Right cardiac atrium (tissue), 5 donors: ENCODE measurements at regions not wholly inside any gene's neighbourhood (a gene's known extent, or its start where the extent isn't known, plus 50 kb on each side); places are given as distances from the start of the nearest gene placed in this dataset.
"Not testable (repeated sequence)": the region's sequence is repeated elsewhere in the genome, so short reads cannot be mapped to it uniquely, and the experiment has no call there.

Experiments used
- ATAC-seq, 2 donors: fragments of 200-7000 bp; cut with Tn5 transposase; one replicate each; pipeline versions ENCODE4 v1.8.0 to v1.9.1; 2020; ENCODE audit warnings: moderate library complexity in 2 of 2, mild to moderate bottlenecking in 1 of 2
- DNase-seq, 3 donors: peaks; one replicate each; pipeline ENCODE4 v3.0.0-alpha.2; 2020
- H3K27ac ChIP-seq: one replicate; pipeline ENCODE4 v1.5.1; 2013; ENCODE audit warnings: mild to moderate bottlenecking, low read length, control low read depth, moderate library complexity
- H3K27me3 ChIP-seq: one replicate; pipeline ENCODE4 v1.6.1; 2013; ENCODE audit not compliant: control insufficient read depth, insufficient read depth
- H3K4me1 ChIP-seq: one replicate; pipeline ENCODE4 v1.6.1; 2013; ENCODE audit warnings: low read length; ENCODE audit not compliant: control insufficient read depth, insufficient read depth
- H3K4me3 ChIP-seq: one replicate; pipeline ENCODE4 v1.5.1; 2013; ENCODE audit warnings: low read length, control low read depth
- H3K9me3 ChIP-seq: one replicate; pipeline ENCODE4 v1.6.1; 2013; ENCODE audit warnings: low read length; ENCODE audit not compliant: control insufficient read depth
- WGBS: extraction: QIAGEN DNeasy Blood & Tissue Kit; methylation state at CpG from one replicate; pipeline ENCODE4 v1.1.7; 2013; 5-methylcytosine and 5-hydroxymethylcytosine counted together
- intact Hi-C, 4 donors: fragments of 100-400 bp; cut with DNase I; formaldehyde crosslinking; loops; one replicate each; pipeline versions ENCODE4 v1.11.0 to v1.14.0; 2022 to 2023
- donor health status: healthy with polysubstance abuse.
- donor health status: DM: no; HTN: yes; CAD: no.
- donor health status: DM: no; HTN: no; CAD: no.
- donor health status: DM: no; HTN: yes; CAD: no; lungs with severe emphysema.
- donor health status: DM: yes; HTN: yes; CAD: no.

- Histone ChIP-seq H3K9me3 (no peaks in the 10 kb centered on the region), H3K27me3 (no peaks in the 10 kb centered on the region), H3K4me3 (no peak overlapping the region), H3K4me1 (no peaks in the 10 kb centered on the region), H3K27ac (no peak overlapping the region)
- WGBS, result 90% methylated on average over 8 of the region's 8 CpGs
- ATAC-seq, result no peak
- intact Hi-C loops, result no loop called here
- DNase-seq, result no peak
Measured at GRCh38 chr2:100704711-100705110, 115.2 kb upstream of the NPAS2 start.

DNA sequence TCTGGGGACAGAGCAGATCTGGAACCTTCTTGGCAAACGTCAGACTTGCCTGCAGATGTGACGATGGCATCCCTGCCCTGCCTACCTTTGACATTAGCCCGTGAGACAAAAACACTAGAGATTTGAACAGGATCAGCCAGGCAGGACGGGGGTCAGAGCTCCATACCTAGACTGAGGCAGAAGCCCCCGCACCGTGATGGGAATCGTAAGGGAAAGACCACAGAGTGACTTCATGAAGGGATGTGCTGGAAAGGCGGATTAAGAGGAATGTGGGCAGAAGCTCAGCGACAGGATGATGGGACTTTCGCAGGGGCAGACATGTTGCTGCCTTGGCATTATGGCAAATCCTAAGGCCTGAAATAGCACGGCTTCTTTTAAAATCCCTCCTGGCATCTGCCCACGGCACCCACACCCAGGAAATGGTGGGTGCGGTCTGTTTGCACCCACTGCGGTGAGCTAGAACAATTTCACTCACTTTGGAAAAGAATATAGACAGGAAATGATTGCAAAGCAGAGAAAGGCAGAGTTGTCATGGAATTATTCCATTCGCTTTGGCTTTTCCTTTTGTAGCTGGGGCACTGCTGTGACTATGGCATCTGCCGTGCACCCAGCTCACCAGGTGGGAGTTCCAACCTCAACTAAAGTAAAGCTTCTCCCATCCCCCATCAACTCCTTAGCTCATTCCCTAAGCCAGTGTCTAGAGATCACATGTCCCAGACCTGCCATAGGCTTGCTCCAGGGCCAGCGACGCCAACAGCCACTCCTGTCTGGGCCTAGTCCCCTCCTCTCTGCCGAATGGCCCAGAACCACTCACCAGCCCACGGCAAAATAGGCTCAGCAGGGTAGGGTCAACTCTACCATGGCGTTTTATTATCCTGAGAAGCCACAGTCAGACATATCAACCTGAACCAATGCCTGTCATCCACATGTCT is 112.7 kb upstream of the NPAS2 start:
- no peak overlapping the region for H3K4me3 ChIP-seq
- no peaks in the 10 kb centered on the region for H3K9me3 ChIP-seq
- intact Hi-C loops, result no loop called here
- ATAC-seq (no peak), DNase-seq (no peak)
- no peaks in the 10 kb centered on the region for H3K27me3 ChIP-seq
- H3K4me1 ChIP-seq, result no peaks in the 10 kb centered on the region
- H3K27ac ChIP-seq, result no peak overlapping the region
- 83% methylated on average over 21 of the region's 21 CpGs for WGBS

GRCh38 chr2:100708333-100708732 is 111.6 kb upstream of the NPAS2 start:
- no peaks in the 10 kb centered on the region for H3K27me3 ChIP-seq
- no peak overlapping the region for H3K27ac ChIP-seq
- H3K4me3 ChIP-seq, result no peak overlapping the region
- DNase-seq (no peak), ATAC-seq (no peak)
- H3K9me3 ChIP-seq, result no peaks in the 10 kb centered on the region
- 65% methylated on average over 3 of the region's 3 CpGs for WGBS
- intact Hi-C loops, result no loop called here
- H3K4me1 ChIP-seq, result no peaks in the 10 kb centered on the region

DNA sequence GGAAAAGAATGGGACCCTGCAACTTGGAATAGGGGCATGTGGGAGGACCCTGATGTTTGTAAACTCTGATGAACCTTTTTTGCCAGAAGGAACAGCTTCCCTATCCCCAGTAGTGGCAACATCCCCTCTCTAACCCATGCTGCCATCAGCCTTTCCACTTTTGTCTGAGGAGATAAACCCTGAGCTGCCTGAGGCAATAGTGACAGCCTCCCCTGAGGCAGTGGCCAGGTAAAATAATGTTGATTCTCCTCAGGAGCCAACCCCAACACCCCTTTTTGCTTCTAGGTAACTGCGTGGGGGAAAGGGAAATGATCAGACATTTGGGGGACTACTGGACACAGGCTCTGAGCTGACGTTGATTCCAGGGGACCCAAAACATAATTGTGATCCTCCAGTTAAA is 106.8 kb upstream of the NPAS2 start:
- H3K4me3 ChIP-seq, result no peak overlapping the region
- DNase-seq (no peak), ATAC-seq (no peak)
- no peaks in the 10 kb centered on the region for H3K4me1 ChIP-seq
- intact Hi-C loops, result no loop called here
- H3K27ac ChIP-seq, result no peak overlapping the region
- WGBS, result 39% methylated on average over 2 of the region's 2 CpGs
- H3K9me3 ChIP-seq, result no peaks in the 10 kb centered on the region
- H3K27me3 ChIP-seq, result no peaks in the 10 kb centered on the region

DNA sequence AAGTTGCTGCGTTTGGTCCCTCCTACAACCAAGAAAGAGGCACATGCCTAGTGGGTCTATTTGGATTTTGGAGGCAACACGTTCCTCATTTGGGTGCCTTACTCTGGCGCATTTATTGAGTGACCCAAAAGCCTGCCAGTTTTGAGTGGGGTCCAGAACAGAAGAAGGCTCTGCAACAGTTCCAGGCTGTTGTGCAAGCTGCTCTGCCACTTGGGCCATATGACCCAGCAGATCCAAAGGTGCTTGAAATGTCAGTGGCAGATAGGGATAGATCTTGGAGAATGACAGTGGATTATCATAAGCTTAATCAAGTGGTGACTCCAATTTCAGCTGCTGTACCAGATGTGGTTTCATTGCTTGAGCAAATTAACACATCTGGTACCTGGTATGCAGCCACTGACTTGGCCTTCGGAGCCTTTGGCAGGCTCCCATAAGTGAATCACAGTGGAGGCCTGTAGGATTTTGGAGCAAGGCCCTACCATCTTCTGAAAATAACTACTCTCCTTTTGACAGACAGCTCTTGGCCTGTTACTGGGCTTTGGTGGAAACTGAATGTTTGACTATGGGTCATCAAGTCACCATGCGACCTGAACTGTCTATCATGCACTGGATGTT is 105.4 kb upstream of the NPAS2 start:
- H3K27me3 ChIP-seq, H3K27ac ChIP-seq, H3K9me3 ChIP-seq, intact Hi-C loops, H3K4me1 ChIP-seq, DNase-seq, H3K4me3 ChIP-seq, ATAC-seq: not testable (repeated sequence)
- whole genome bisulfite sequencing, result 89% methylated on average over 5 of the region's 5 CpGs

DNA sequence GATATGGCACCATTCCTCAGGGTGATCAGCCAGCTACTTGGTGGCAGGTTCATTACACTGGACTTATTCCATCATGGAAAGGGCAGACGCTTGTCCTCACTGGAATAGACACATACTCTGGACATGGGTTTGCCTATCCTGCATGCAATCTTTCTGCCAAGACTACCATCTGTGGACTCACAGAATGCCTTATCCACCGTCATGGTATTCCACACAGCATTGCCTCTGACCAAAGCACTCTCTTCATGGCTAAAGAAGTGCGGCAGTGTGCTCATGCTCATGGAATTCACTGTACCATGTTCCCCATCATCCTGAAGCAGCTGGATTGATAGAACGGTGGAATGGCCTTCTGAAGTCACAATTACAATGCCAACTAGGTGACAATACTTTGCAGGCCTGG is 104.1 kb upstream of the NPAS2 start:
- WGBS, result 90% methylated on average over 4 of the region's 4 CpGs
- ATAC-seq, DNase-seq, H3K27ac ChIP-seq, intact Hi-C loops, H3K4me1 ChIP-seq, H3K9me3 ChIP-seq, H3K4me3 ChIP-seq, H3K27me3 ChIP-seq: not testable (repeated sequence)

DNA sequence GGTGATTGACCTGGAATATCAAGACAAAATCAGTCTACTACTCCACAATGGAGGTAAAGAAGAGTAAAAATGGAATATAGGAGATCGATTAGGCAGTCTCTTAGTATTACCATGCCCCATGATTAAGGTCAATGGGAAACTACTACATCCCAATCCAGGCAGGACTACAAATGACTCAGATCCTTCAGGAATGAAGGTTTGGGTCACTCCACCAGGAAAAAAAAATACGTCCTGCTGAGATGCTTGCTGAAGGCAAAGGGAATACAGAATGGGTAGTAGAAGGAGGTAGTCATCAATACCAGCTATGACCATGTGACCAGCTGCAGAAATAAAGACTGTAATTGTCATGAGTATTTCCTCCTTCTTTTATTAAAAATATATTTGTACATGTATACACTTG is 103.4 kb upstream of the NPAS2 start:
- Histone ChIP-seq H3K4me1 (no peaks in the 10 kb centered on the region), H3K9me3 (no peaks in the 10 kb centered on the region), H3K27me3 (no peaks in the 10 kb centered on the region), H3K4me3 (no peak overlapping the region), H3K27ac (no peak overlapping the region)
- DNase-seq, result no peak
- WGBS, result 87% methylated on average over 2 of the region's 2 CpGs
- ATAC-seq, result no peak
- intact Hi-C loops, result no loop called here

DNA sequence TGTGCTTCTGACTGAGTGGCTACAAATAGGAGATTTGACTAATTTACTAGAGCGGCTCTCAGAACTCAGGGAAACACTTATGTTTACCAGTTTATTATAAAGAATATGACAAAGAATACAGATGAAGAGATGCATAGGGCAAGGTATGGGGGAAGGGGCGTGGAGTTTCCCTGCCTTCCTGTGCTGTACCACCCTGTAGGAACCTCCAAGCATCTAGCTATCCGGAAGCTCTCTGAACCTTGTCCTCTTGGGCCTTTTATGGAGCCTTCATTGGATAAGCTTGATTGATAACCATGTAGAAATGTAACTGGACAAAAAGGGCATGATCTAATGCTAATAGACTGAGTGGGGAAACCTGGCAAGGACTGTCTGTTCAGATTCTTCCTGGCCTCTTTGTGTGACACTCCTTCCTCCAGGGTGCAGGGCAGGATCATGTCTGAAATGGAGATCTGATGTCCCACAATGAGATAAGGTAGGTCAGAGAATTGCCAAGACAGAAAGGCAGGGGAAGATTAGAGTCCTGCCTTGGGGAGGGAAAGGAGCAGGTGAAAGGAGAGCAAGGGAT is 101.8 kb upstream of the NPAS2 start:
- H3K27ac ChIP-seq, result no peak overlapping the region
- H3K4me3 ChIP-seq, result no peak overlapping the region
- 62% methylated on average over 3 of the region's 3 CpGs for WGBS
- no peaks in the 10 kb centered on the region for H3K27me3 ChIP-seq
- intact Hi-C loops, result no loop called here
- ATAC-seq, result no peak
- no peaks in the 10 kb centered on the region for H3K4me1 ChIP-seq
- DNase-seq, result no peak
- no peaks in the 10 kb centered on the region for H3K9me3 ChIP-seq

DNA sequence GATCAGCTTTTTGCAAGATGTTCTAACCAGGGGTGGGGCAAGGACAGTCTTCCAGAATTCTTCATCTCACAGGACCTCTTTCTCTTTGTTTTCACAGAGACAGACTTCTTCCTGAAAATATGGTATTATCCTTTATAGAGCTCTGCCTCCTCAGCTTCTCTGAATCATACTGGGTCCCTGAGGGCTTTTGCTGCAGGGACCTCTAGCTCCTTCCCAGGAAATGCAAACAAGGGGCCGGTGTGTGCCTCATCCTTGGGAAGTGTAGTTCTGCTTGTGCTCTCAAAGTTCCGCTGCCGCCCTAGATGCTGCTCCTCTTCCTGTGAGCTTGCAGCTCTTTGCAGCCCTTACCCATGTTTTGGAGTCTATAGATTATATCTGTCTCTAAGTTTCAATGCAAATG is 99.5 kb upstream of the NPAS2 start:
- Histone ChIP-seq H3K4me3 (no peak overlapping the region), H3K4me1 (no peaks in the 10 kb centered on the region), H3K27ac (no peak overlapping the region), H3K9me3 (no peaks in the 10 kb centered on the region), H3K27me3 (no peaks in the 10 kb centered on the region)
- WGBS, result 53% methylated on average over 3 of the region's 3 CpGs
- intact Hi-C loops, result loop anchor here in 3 of 4 donors (10.0 kb wide), 1 partner anchor 106 kb away; no protein-coding TSS in a partner anchor
- DNase-seq (no peak), ATAC-seq (no peak)

DNA sequence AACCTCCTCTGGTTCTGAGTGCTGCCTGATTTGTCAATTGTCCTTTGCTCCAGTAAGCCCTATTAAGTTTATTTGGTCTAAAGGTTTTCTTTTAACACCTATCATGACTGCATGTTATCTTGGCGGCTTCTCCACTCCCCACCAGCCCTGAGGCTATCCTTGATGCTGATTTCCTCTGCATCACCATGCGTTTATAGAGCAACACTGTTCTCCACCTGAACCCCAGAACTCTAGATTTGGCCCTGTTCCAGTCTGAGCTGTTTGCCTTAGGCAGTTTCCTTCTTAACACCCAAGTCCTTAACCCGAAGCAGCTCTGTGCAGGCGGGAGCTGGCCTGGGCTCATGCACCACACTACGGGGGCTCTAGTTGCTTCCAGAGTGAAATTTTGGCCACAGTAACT is 98.2 kb upstream of the NPAS2 start:
- ATAC-seq (no peak), DNase-seq (no peak)
- Histone ChIP-seq H3K4me3 (no peak overlapping the region), H3K27me3 (no peaks in the 10 kb centered on the region), H3K4me1 (no peaks in the 10 kb centered on the region), H3K27ac (no peak overlapping the region), H3K9me3 (no peaks in the 10 kb centered on the region)
- intact Hi-C loops, result loop anchor here in 3 of 4 donors (10.0 kb wide), 1 partner anchor 107 kb away; no protein-coding TSS in a partner anchor
- WGBS, result 83% methylated on average over 5 of the region's 5 CpGs

DNA sequence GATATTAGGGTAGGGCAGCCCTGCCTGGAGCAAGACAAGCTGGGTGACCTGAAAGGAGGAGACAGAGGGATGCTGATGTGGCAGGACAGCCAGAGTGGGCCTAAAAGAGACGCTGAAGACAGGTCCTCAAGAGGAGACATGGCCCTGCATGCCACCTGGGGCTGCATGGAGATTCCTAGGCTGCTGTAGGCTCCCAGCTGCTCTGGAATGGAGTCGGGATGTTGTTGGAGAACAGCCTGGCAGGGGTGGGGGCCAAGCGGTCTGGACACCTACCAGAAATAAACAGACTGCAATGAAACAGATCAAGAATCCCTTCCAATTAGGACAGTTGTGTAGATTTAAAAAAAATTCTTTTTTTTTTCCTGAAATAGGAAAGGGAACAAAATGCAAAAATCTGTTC is 97.8 kb upstream of the NPAS2 start:
- intact Hi-C loops, result loop anchor here in 3 of 4 donors (10.0 kb wide), 1 partner anchor 107 kb away; no protein-coding TSS in a partner anchor
- H3K9me3 ChIP-seq, result no peaks in the 10 kb centered on the region
- H3K4me3 ChIP-seq, result no peak overlapping the region
- H3K4me1 ChIP-seq, result no peaks in the 10 kb centered on the region
- H3K27ac ChIP-seq, result no peak overlapping the region
- ATAC-seq (no peak), DNase-seq (no peak)
- WGBS, result 68% methylated on average over 3 of the region's 3 CpGs
- no peaks in the 10 kb centered on the region for H3K27me3 ChIP-seq
